HL-60 (cell line): ENCODE measurements at regions not wholly inside any gene's neighbourhood (a gene's known extent, or its start where the extent isn't known, plus 50 kb on each side); places are given as distances from the start of the nearest gene placed in this dataset.

Experiments used
- DNase-seq, 2 experiments: peaks; one replicate each; pipeline ENCODE4 v3.0.0-alpha.2; 2010 to 2020; ENCODE audit warnings: low read depth in 1 of 2, low spot score in 1 of 2
- H3K27ac ChIP-seq: fragments of 250-450 bp; sonication (Bioruptor Pico); replicated peaks from 2 replicates; pipeline ENCODE4 v1.5.1; 2020; ENCODE audit warnings: mild to moderate bottlenecking, moderate library complexity
- H3K27me3 ChIP-seq: fragments of 250-450 bp; sonication (Bioruptor Pico); 2 replicates; pipeline ENCODE4 v1.5.1; 2021; ENCODE audit warnings: mild to moderate bottlenecking, moderate library complexity; ENCODE audit not compliant: insufficient read depth, poor library complexity, severe bottlenecking
- H3K4me3 ChIP-seq: replicated peaks from 2 replicates; pipeline ENCODE4 v1.5.1; 2011; ENCODE audit warnings: mild to moderate bottlenecking, control low read depth, low read length; ENCODE audit not compliant: insufficient read depth
- CTCF ChIP-seq: IDR thresholded peaks from one replicate; pipeline ENCODE4 v1.5.1; 2011; ENCODE audit warnings: low read length, control low read depth, inconsistent platforms; ENCODE audit not compliant: insufficient read depth
- GABPA ChIP-seq: IDR thresholded peaks from 2 replicates; pipeline ENCODE4 v1.6.1; 2012; ENCODE audit warnings: low read depth
- POLR2AphosphoS5 ChIP-seq: IDR thresholded peaks from 2 replicates; pipeline ENCODE4 v1.6.1; 2012; ENCODE audit warnings: low read depth
- REST ChIP-seq: IDR thresholded peaks from 2 replicates; pipeline ENCODE4 v1.6.1; 2012; ENCODE audit warnings: low read depth; ENCODE audit not compliant: insufficient replicate concordance
- SPI1 ChIP-seq: IDR thresholded peaks from 2 replicates; pipeline ENCODE4 v1.6.1; 2012; ENCODE audit warnings: low read depth, mild to moderate bottlenecking, borderline replicate concordance

- Histone ChIP-seq H3K4me3 (no peak overlapping the region), H3K27ac (no peak overlapping the region), H3K27me3 (no peaks in the 10 kb centered on the region)
- TF ChIP-seq SPI1 = no peak
- no peak for TF ChIP-seq POLR2AphosphoS5
- TF ChIP-seq GABPA = no peak
- no peak for TF ChIP-seq CTCF
- no peak for TF ChIP-seq REST
- no peak for DNase-seq
These were observed 513.9 kb upstream of the NETO1 start for GRCh38 chr18:73381699-73382036.

GRCh38 chr18:73381016-73381698, 513.4 kb upstream of the NETO1 start:
- Histone ChIP-seq H3K27me3 (no peaks in the 10 kb centered on the region), H3K27ac (no peak overlapping the region), H3K4me3 (no peak overlapping the region)
- no peak for DNase-seq
- TF ChIP-seq GABPA = no peak
- TF ChIP-seq CTCF = no peak
- no peak for TF ChIP-seq REST
- no peak for TF ChIP-seq POLR2AphosphoS5
- no peak for TF ChIP-seq SPI1

- Histone ChIP-seq H3K4me3 (no peak overlapping the region), H3K27ac (no peak overlapping the region), H3K27me3 (no peaks in the 10 kb centered on the region)
- DNase-seq = no peak
- no peak for TF ChIP-seq REST
- no peak for TF ChIP-seq POLR2AphosphoS5
- no peak for TF ChIP-seq CTCF
- TF ChIP-seq SPI1 = no peak
- TF ChIP-seq GABPA = no peak
These were observed 498.9 kb upstream of the NETO1 start for GRCh38 chr18:73366713-73367112.
